ENCODE measurements at regions not wholly inside any gene's neighbourhood (a gene's known extent, or its start where the extent isn't known, plus 50 kb on each side); places are given as distances from the start of the nearest gene placed in this dataset.

GRCh38 chr21:33121715-33122475 lies 52.0 kb downstream of the OLIG1 start:
- TF ChIP-seq CTCF (IDR thresholded peaks at IDR 0.05) = no peak
- TF ChIP-seq NFYB (CRISPR knock-in tag; conservative IDR thresholded peaks at IDR 0.05; ENCODE audit: low read depth) = peak; percentile 84
- no peak for TF ChIP-seq CREM (CRISPR knock-in tag; IDR thresholded peaks at IDR 0.05)
- no peak for TF ChIP-seq ZNF121 (CRISPR knock-in tag; IDR thresholded peaks at IDR 0.05)
